ENCODE measurements at regions not wholly inside any gene's neighbourhood (a gene's known extent, or its start where the extent isn't known, plus 50 kb on each side); places are given as distances from the start of the nearest gene placed in this dataset.

DNA sequence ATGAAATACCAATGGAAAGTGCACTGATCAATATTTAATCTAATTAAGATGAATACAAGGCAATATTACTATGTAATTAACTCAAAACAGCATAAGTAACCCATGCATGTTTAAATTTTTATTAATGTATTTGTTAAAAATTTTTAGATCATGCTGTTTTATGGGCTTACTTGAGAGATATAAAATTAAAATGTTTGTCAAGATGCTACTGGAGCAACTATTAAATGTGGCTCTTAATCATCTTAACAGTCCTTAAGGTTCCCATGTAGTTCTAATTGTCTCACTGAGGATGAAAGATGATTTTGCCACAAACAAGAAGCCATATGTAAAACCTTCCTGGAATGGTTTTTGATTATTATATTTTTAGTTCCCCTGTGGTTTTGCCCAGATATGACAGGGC lies 897.1 kb downstream of the KCNMA1 start:
- Histone ChIP-seq H3K27me3 (no peaks in the 10 kb centered on the region), H3K9me3 (no peaks in the 10 kb centered on the region), H3K27ac (no peak overlapping the region), H3K4me3 (no peak overlapping the region), H3K4me1 (no peaks in the 10 kb centered on the region), H3K36me3 (no peaks in the 10 kb centered on the region)
- no peak for ATAC-seq
- no peak for DNase-seq
- TF ChIP-seq, protein P1, sequence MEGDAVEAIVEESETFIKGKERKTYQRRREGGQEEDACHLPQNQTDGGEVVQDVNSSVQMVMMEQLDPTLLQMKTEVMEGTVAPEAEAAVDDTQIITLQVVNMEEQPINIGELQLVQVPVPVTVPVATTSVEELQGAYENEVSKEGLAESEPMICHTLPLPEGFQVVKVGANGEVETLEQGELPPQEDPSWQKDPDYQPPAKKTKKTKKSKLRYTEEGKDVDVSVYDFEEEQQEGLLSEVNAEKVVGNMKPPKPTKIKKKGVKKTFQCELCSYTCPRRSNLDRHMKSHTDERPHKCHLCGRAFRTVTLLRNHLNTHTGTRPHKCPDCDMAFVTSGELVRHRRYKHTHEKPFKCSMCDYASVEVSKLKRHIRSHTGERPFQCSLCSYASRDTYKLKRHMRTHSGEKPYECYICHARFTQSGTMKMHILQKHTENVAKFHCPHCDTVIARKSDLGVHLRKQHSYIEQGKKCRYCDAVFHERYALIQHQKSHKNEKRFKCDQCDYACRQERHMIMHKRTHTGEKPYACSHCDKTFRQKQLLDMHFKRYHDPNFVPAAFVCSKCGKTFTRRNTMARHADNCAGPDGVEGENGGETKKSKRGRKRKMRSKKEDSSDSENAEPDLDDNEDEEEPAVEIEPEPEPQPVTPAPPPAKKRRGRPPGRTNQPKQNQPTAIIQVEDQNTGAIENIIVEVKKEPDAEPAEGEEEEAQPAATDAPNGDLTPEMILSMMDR (IDR thresholded peaks at IDR 0.05) = no peak
- intact Hi-C loops (cut with DNase I) = no loop called here

DNA sequence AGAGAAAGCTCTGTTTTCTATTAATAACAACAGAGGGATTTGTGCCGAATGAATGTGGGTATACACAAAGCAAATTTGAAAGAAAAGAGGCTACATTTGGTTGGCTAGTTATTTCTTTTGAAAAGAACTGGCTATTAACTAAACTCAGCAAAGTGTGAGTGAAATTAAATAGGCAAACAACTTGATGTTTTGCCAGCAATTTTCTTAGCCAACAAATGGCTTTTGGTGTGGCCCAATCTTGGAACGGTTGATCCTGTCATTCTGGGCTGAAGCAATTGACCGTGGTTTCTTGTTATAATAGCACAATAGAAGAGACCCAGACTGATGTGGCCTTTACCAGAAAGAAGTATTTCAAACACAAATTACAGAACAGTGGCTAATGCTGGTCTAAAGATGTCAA lies 898.6 kb downstream of the KCNMA1 start:
- Histone ChIP-seq H3K4me1 (no peaks in the 10 kb centered on the region), H3K4me3 (no peak overlapping the region), H3K27ac (no peak overlapping the region), H3K27me3 (no peaks in the 10 kb centered on the region), H3K9me3 (no peaks in the 10 kb centered on the region), H3K36me3 (no peaks in the 10 kb centered on the region)
- no peak for DNase-seq
- TF ChIP-seq, protein P1 (IDR thresholded peaks at IDR 0.05) = no peak
- intact Hi-C loops (cut with DNase I) = no loop called here
- ATAC-seq = no peak

DNA sequence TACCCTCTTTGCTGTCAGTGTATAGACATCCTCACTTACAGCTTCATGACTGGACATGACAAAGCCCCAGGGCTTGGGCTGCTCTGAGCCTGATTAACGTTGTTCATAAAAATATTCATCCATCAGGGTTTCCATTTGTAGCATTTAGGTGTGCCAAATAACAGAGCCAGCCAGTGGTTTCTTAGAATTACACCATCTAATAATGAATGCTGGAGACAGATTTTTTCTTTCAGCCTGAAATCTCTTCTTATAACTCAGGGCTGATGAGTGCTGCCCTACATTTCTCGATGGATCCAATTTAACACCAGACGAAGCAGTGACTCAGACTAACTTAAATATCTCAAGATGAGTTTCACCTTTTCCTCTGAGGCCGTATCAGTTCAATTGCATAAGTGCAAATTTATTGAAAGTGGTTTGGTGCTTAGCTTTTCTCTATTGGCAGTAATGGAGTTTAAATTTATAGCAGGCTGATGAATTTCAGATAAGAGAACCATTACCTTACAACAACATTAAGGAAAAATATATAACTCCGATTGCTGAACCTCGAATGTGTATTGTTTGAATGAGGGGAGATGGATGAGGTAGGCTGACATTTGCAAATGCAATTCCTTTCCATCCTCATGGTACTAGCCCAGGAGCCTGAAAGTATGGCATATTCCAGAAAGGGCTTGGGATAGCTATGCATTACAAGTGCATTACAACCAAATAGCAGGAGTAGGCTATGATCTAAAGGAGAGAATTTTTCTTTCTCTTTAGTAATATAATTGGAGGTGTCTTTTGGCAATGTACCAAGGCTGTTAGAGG lies 900.6 kb downstream of the KCNMA1 start:
- Histone ChIP-seq H3K27me3 (no peaks in the 10 kb centered on the region), H3K4me3 (no peak overlapping the region), H3K36me3 (no peaks in the 10 kb centered on the region), H3K4me1 (no peaks in the 10 kb centered on the region), H3K27ac (no peak overlapping the region), H3K9me3 (no peaks in the 10 kb centered on the region)
- intact Hi-C loops (cut with DNase I) = no loop called here
- no peak for DNase-seq
- TF ChIP-seq, protein P1 (IDR thresholded peaks at IDR 0.05) = no peak
- ATAC-seq = no peak

DNA sequence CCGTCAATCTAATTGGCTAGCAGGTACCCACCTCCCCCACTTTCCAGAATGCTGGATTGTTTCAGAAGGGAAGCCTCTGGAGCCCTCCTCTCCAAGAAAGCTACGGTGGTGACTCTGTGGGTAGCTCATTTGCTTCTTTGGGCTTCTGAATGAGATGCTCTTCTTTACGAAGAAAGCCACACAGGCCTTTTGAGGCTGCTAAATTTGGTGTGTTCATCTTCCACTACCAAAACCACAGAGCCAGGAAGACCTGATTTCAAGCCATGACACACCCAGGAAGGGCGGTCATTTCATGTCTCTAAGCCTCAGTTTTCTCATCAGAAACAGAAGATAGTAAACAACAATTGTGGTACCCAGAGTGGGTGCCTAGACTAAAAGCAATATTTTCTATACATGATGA lies 901.2 kb downstream of the KCNMA1 start:
- DNase-seq = no peak
- Histone ChIP-seq H3K27ac (no peak overlapping the region), H3K27me3 (no peaks in the 10 kb centered on the region), H3K36me3 (no peaks in the 10 kb centered on the region), H3K9me3 (peaks cover 0 to 4% of the 10 kb centered on the region in 2 donors), H3K4me3 (no peak overlapping the region), H3K4me1 (no peaks in the 10 kb centered on the region)
- ATAC-seq = no peak
- TF ChIP-seq, protein P1 (IDR thresholded peaks at IDR 0.05) = no peak
- intact Hi-C loops (cut with DNase I) = no loop called here

DNA sequence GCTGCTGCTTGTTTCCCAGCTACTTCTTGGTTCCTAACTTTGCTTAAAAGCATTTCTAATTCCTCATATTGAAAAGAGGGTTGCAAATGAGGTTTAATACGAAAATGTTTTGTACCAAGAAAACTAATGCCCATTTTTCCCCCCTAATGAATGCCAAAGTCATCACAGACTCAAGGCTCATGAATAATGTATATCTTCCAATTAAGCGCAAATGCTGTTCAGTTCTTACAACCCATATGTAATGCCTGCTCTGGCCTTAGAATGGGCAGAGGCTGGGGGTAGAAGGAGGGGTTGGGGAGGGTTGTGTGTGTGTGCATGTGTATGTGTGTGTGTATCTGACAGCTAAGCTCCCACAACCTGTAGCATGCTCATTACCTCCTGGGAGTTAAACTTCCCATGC lies 901.7 kb downstream of the KCNMA1 start:
- no peak overlapping the region for H3K4me3 ChIP-seq
- H3K9me3 ChIP-seq = peaks cover 0 to 8% of the 10 kb centered on the region in 2 donors
- ATAC-seq (no peak), DNase-seq (no peak)
- H3K36me3 ChIP-seq = no peaks in the 10 kb centered on the region
- H3K4me1 ChIP-seq = no peaks in the 10 kb centered on the region
- no peak overlapping the region for H3K27ac ChIP-seq
- intact Hi-C loops (cut with DNase I) = no loop called here
- TF ChIP-seq, protein P1 (IDR thresholded peaks at IDR 0.05) = no peak
- H3K27me3 ChIP-seq = no peaks in the 10 kb centered on the region
